GM12878 (cell line): ENCODE measurements at regions not wholly inside any gene's neighbourhood (a gene's known extent, or its start where the extent isn't known, plus 50 kb on each side); places are given as distances from the start of the nearest gene placed in this dataset.

Experiments used
- ATAC-seq: fragments of 200-7000 bp; cut with Tn5 transposase; 3 replicates; pipeline ENCODE4 v1.9.1; 2020; ENCODE audit warnings: mild to moderate bottlenecking, moderate library complexity
- BruUV-seq: library from RNA; stranded (reverse); fragments of 400-500 nt; replicated peaks from 2 replicates; lab custom pipeline; 2021; lab: Mats Ljungman, UMichigan
- CTCF ChIA-PET: fragments of 300-600 bp; sonication (Branson Sonifier 250); formaldehyde crosslinking; extraction: SDS; loops from one replicate; lab custom pipeline; 2021; ENCODE audit warnings: inconsistent platforms; lab: Yijun Ruan, JAX
- POLR2A ChIA-PET: fragments of 350-600 bp; formaldehyde crosslinking; extraction: SDS; loops from one replicate; lab custom pipeline; 2021; ENCODE audit warnings: inconsistent platforms; lab: Charles Lee
- RAD21 ChIA-PET: fragments of 300-600 bp; sonication (Branson Sonifier 250); formaldehyde crosslinking; loops from one replicate; lab custom pipeline; 2023; ENCODE audit warnings: antibody characterized with exemption; ENCODE audit not compliant: unreplicated experiment; lab: Charles Lee
- SMC1A ChIA-PET: fragments of 300-600 bp; sonication (Branson Sonifier 250); formaldehyde crosslinking; loops from one replicate; lab custom pipeline; 2023; ENCODE audit not compliant: unreplicated experiment, uncharacterized antibody; lab: Charles Lee
- DNase-seq: peaks from one replicate; pipeline ENCODE4 v3.0.0-alpha.2; 2011; ENCODE audit warnings: low read depth, low spot score
- FAIRE-seq: peaks from 3 replicates; lab custom pipeline; 2011; peaks lifted over from hg19 to GRCh38; lab: Jason Lieb, UNC
- H2AFZ ChIP-seq: 2 replicates; pipeline ENCODE4 v1.6.0; 2011; ENCODE audit warnings: low read depth, low read length, control low read depth; ENCODE audit not compliant: control insufficient read depth
- H3K27ac ChIP-seq: 2 replicates; pipeline ENCODE4 v1.5.1; 2011; ENCODE audit warnings: control low read depth; ENCODE audit not compliant: control insufficient read depth, insufficient read depth
- H3K27me3 ChIP-seq, 2 experiments: replicated peaks in 1 of 2; 2 replicates each; pipeline versions ENCODE4 v1.6.0 to v1.6.1; 2011; ENCODE audit warnings: low read length in 1 of 2; ENCODE audit not compliant: control insufficient read depth in 2 of 2, insufficient read depth in 2 of 2
- H3K36me3 ChIP-seq, 2 experiments: 2 replicates each; pipeline ENCODE4 v1.5.1; 2011; ENCODE audit warnings: low read length in 1 of 2; ENCODE audit not compliant: control insufficient read depth in 2 of 2, insufficient read depth in 2 of 2
- H3K4me1 ChIP-seq: 2 replicates; pipeline ENCODE4 v1.6.1; 2011; ENCODE audit warnings: mild to moderate bottlenecking, low read length, moderate library complexity, mixed read lengths; ENCODE audit not compliant: control insufficient read depth, insufficient read depth
- H3K4me2 ChIP-seq: 2 replicates; pipeline ENCODE4 v1.6.0; 2011; ENCODE audit warnings: control low read depth; ENCODE audit not compliant: control insufficient read depth, insufficient read depth
- H3K4me3 ChIP-seq: fragments of 200-600 bp; sonication (generic); 2 replicates; pipeline ENCODE4 v1.5.1; 2016
- H3K79me2 ChIP-seq: 2 replicates; pipeline ENCODE4 v1.6.0; 2011; ENCODE audit warnings: low read length; ENCODE audit not compliant: control insufficient read depth, insufficient read depth
- H3K9ac ChIP-seq: 2 replicates; pipeline ENCODE4 v1.8.0; 2011; ENCODE audit warnings: low read length, control low read depth, mixed read lengths; ENCODE audit not compliant: control insufficient read depth, insufficient read depth
- H3K9me3 ChIP-seq: replicated peaks from 3 replicates; pipeline ENCODE4 v1.5.1; 2011; ENCODE audit warnings: mild to moderate bottlenecking, low read length; ENCODE audit not compliant: control insufficient read depth, insufficient read depth
- H4K20me1 ChIP-seq: 2 replicates; pipeline ENCODE4 v1.6.0; 2011; ENCODE audit not compliant: control insufficient read depth, insufficient read depth
- BHLHE40 ChIP-seq, 2 experiments: fragments of 450-650 bp in 1 of 2; IDR thresholded peaks; 2 replicates each; pipeline ENCODE4 v1.6.1; 2011 to 2017; ENCODE audit warnings: low read depth in 2 of 2, borderline replicate concordance in 1 of 2, improper control_type of control experiment in 1 of 2, low read length in 1 of 2, mild to moderate bottlenecking in 1 of 2
- CREM ChIP-seq: IDR thresholded peaks from 2 replicates; pipeline ENCODE4 v1.6.1; 2014; ENCODE audit warnings: antibody characterized with exemption, low read depth
- ESRRA ChIP-seq: IDR thresholded peaks from 2 replicates; pipeline ENCODE4 v1.6.1; 2012; ENCODE audit warnings: mild to moderate bottlenecking, low read length, improper control_type of control experiment
- GATAD2B ChIP-seq: fragments of 450-650 bp; conservative IDR thresholded peaks from 2 replicates; pipeline ENCODE4 v1.6.1; 2017; ENCODE audit warnings: low read depth, mild to moderate bottlenecking, moderate library complexity
- HDGF ChIP-seq: fragments of 450-650 bp; IDR thresholded peaks from 2 replicates; pipeline ENCODE4 v1.6.1; 2016; ENCODE audit warnings: antibody characterized with exemption
- MLLT1 ChIP-seq: fragments of 450-650 bp; IDR thresholded peaks from 2 replicates; pipeline ENCODE4 v1.6.1; 2016; ENCODE audit warnings: mild to moderate bottlenecking
- MTA2 ChIP-seq: fragments of 450-650 bp; IDR thresholded peaks from 2 replicates; pipeline ENCODE4 v1.6.1; 2016; ENCODE audit warnings: low read depth, mild to moderate bottlenecking, moderate library complexity
- MTA3 ChIP-seq: IDR thresholded peaks from 2 replicates; pipeline ENCODE4 v1.6.1; 2012; ENCODE audit warnings: low read length, inconsistent platforms, borderline replicate concordance
- PAX8 ChIP-seq: fragments of 450-650 bp; IDR thresholded peaks from 2 replicates; pipeline ENCODE4 v1.6.1; 2017; ENCODE audit warnings: mild to moderate bottlenecking, moderate library complexity
- POLR2A ChIP-seq: IDR thresholded peaks from 2 replicates; pipeline ENCODE4 v1.6.1; 2011; ENCODE audit warnings: low read depth, mild to moderate bottlenecking, low read length
- RB1 ChIP-seq: fragments of 450-650 bp; formaldehyde crosslinking; IDR thresholded peaks from 2 replicates; pipeline ENCODE4 v1.6.1; 2017; ENCODE audit warnings: mild to moderate bottlenecking, borderline replicate concordance
- RFX5 ChIP-seq: IDR thresholded peaks from 2 replicates; pipeline ENCODE4 v1.6.1; 2011; ENCODE audit warnings: low read depth, low read length, improper control_type of control experiment
- SUPT20H ChIP-seq: IDR thresholded peaks from 2 replicates; pipeline ENCODE4 v1.6.1; 2011; ENCODE audit warnings: low read depth, mild to moderate bottlenecking, low read length, moderate library complexity, borderline replicate concordance; ENCODE audit not compliant: control insufficient read depth
- TARDBP ChIP-seq: IDR thresholded peaks from 2 replicates; pipeline ENCODE4 v1.6.1; 2016; ENCODE audit warnings: borderline replicate concordance
- YBX1 ChIP-seq: fragments of 450-650 bp; IDR thresholded peaks from 2 replicates; pipeline ENCODE4 v1.6.1; 2016; ENCODE audit warnings: antibody characterized with exemption
- YY1 ChIP-seq: IDR thresholded peaks from 2 replicates; pipeline ENCODE4 v1.6.1; 2011; ENCODE audit warnings: low read depth, mild to moderate bottlenecking, low read length
- ZBTB11 ChIP-seq: fragments of 450-650 bp; formaldehyde crosslinking; IDR thresholded peaks from 2 replicates; pipeline ENCODE4 v1.5.0; 2022; ENCODE audit warnings: mild to moderate bottlenecking, missing genetic modification characterization
- ZBTB40 ChIP-seq: fragments of 450-650 bp; IDR thresholded peaks from 2 replicates; pipeline ENCODE4 v1.6.1; 2016; ENCODE audit warnings: mild to moderate bottlenecking, moderate library complexity, borderline replicate concordance
- WGBS: methylation state at CpG from one replicate; pipeline ENCODE4 v1.1.6; 2016; ENCODE audit warnings: low lambda C conversion rate; ENCODE audit not compliant: insufficient replicate concordance, insufficient coverage; ENCODE audit errors: missing lambda C conversion rate; 5-methylcytosine and 5-hydroxymethylcytosine counted together
- in situ Hi-C: fragments of 300-500 bp; cut with MboI; formaldehyde crosslinking; loops from 9 replicates; pipeline ENCODE4 v1.14.3; 2018; ENCODE audit warnings: mixed read lengths
- intact Hi-C: fragments of 100-400 bp; cut with micrococcal nuclease; formaldehyde crosslinking; loops from one replicate; pipeline ENCODE4 v1.14.2; 2022; ENCODE audit not compliant: unreplicated experiment

GRCh38 chrX:114201622-114202021 is 382.3 kb upstream of the HTR2C start:
- Histone ChIP-seq H3K27ac (no peak overlapping the region), H4K20me1 (no peaks in the 10 kb centered on the region), H3K9ac (no peak overlapping the region), H2AFZ (no peak overlapping the region), H3K9me3 (no peaks in the 10 kb centered on the region), H3K79me2 (no peaks in the 10 kb centered on the region), H3K4me1 (no peaks in the 10 kb centered on the region), H3K36me3 (no peaks in the 10 kb centered on the region), H3K4me2 (no peak overlapping the region), H3K4me3 (no peak overlapping the region), H3K27me3 (no peaks in the 10 kb centered on the region)
- no peak for TF ChIP-seq GATAD2B
- no peak for TF ChIP-seq PAX8
- TF ChIP-seq RB1: no peak
- TF ChIP-seq ZBTB40: no peak
- no peak for TF ChIP-seq MTA3
- TF ChIP-seq HDGF: no peak
- no peak for TF ChIP-seq ZBTB11
- TF ChIP-seq TARDBP: no peak
- no peak for TF ChIP-seq BHLHE40 (IDR thresholded peaks at IDR 0.05; ENCODE audit: borderline replicate concordance in 1 of 2, low read depth in 2 of 2, low read length in 1 of 2)
- TF ChIP-seq YY1: no peak
- no peak for TF ChIP-seq MLLT1
- TF ChIP-seq POLR2A: no peak
- no peak for TF ChIP-seq SUPT20H
- no peak for TF ChIP-seq CREM
- TF ChIP-seq YBX1: no peak
- TF ChIP-seq RFX5: no peak
- no peak for TF ChIP-seq MTA2
- TF ChIP-seq ESRRA: no peak
- WGBS: 31% methylated on average over 4 of the region's 4 CpGs
- intact Hi-C loops: no loop called here
- BruUV-seq: no TSS peak
- no peak for DNase-seq
- RAD21 ChIA-PET: no interaction called here
- FAIRE-seq: no peak
- in situ Hi-C loops: no loop called here
- ATAC-seq: no peak
- SMC1A ChIA-PET: no interaction called here
- POLR2A ChIA-PET: no interaction called here
- CTCF ChIA-PET: no interaction called here
